AG10803 (cell line): ENCODE measurements at regions not wholly inside any gene's neighbourhood (a gene's known extent, or its start where the extent isn't known, plus 50 kb on each side); places are given as distances from the start of the nearest gene placed in this dataset.
A peak's percentile ranks its signal among the peaks of the same experiment; 100 is the strongest.

Source experiments
- DNase-seq: peaks from one replicate; pipeline ENCODE4 v3.0.0; 2010; ENCODE audit warnings: low read depth
- H3K4me3 ChIP-seq: 2 replicates; pipeline ENCODE4 v1.5.1; 2011; ENCODE audit warnings: mild to moderate bottlenecking, low read length, control low read depth
- CTCF ChIP-seq: conservative IDR thresholded peaks from 2 replicates; pipeline ENCODE4 v1.5.1; 2011; ENCODE audit warnings: mild to moderate bottlenecking, low read length, control low read depth, inconsistent platforms

- no peak for DNase-seq
- no peak for TF ChIP-seq CTCF
- H3K4me3 ChIP-seq = no peak overlapping the region
These were observed 56.0 kb upstream of the SLC14A2 start for GRCh38 chr18:45559258-45559657.

- no peak for DNase-seq
- no peak for TF ChIP-seq CTCF
- H3K4me3 ChIP-seq = no peak overlapping the region
These were observed 54.4 kb upstream of the SLC14A2 start for GRCh38 chr18:45560870-45561269.

- no peak overlapping the region for H3K4me3 ChIP-seq
- no peak for DNase-seq
- TF ChIP-seq CTCF = no peak
These were observed 52.5 kb upstream of the SLC14A2 start for GRCh38 chr18:45562567-45563479.

GRCh38 chr18:45565280-45565970 is 49.9 kb upstream of the SLC14A2 start:
- DNase-seq = peak; percentile 39
- no peak overlapping the region for H3K4me3 ChIP-seq
- no peak for TF ChIP-seq CTCF
